ENCODE measurements at regions not wholly inside any gene's neighbourhood (a gene's known extent, or its start where the extent isn't known, plus 50 kb on each side); places are given as distances from the start of the nearest gene placed in this dataset.
"Not testable (repeated sequence)": the region's sequence is repeated elsewhere in the genome, so short reads cannot be mapped to it uniquely, and the experiment has no call there.

GRCh38 chr14:105851716-105852377 lies 325.5 kb downstream of the TMEM121 start:
- DNase-seq, result no peak

GRCh38 chr14:105852378-105853088 lies 326.1 kb downstream of the TMEM121 start:
- no peak for DNase-seq

GRCh38 chr14:105853089-105853906 lies 326.9 kb downstream of the TMEM121 start:
- no peak for DNase-seq

- no peak for DNase-seq
Observed at GRCh38 chr14:105853907-105854599, 327.7 kb downstream of the TMEM121 start.

GRCh38 chr14:105854600-105855245 lies 328.3 kb downstream of the TMEM121 start:
- no peak for DNase-seq

GRCh38 chr14:105855246-105855892 lies 329.0 kb downstream of the TMEM121 start:
- DNase-seq, result no peak

GRCh38 chr14:105855893-105856675 lies 329.7 kb downstream of the TMEM121 start:
- no peak for DNase-seq

- DNase-seq, result no peak
Observed at GRCh38 chr14:105856676-105857219, 330.4 kb downstream of the TMEM121 start.

- DNase-seq, result no peak
Observed at GRCh38 chr14:105857220-105857825, 330.9 kb downstream of the TMEM121 start.

- no peak for DNase-seq
Observed at GRCh38 chr14:105857826-105858675, 331.7 kb downstream of the TMEM121 start.

- no peak for DNase-seq
Observed at GRCh38 chr14:105858676-105859025, 332.3 kb downstream of the TMEM121 start.

GRCh38 chr14:105859073-105859716 lies 332.8 kb downstream of the TMEM121 start:
- DNase-seq, result not testable (repeated sequence)

- DNase-seq, result no peak
Observed at GRCh38 chr14:105859717-105860614, 333.6 kb downstream of the TMEM121 start.

GRCh38 chr14:105860615-105861580 lies 334.5 kb downstream of the TMEM121 start:
- DNase-seq, result no peak

GRCh38 chr14:105861985-105862465 lies 335.6 kb downstream of the TMEM121 start:
- no peak for DNase-seq

GRCh38 chr14:105862581-105863239 lies 336.3 kb downstream of the TMEM121 start:
- DNase-seq, result no peak
